ENCODE measurements at regions not wholly inside any gene's neighbourhood (a gene's known extent, or its start where the extent isn't known, plus 50 kb on each side); places are given as distances from the start of the nearest gene placed in this dataset.

DNA sequence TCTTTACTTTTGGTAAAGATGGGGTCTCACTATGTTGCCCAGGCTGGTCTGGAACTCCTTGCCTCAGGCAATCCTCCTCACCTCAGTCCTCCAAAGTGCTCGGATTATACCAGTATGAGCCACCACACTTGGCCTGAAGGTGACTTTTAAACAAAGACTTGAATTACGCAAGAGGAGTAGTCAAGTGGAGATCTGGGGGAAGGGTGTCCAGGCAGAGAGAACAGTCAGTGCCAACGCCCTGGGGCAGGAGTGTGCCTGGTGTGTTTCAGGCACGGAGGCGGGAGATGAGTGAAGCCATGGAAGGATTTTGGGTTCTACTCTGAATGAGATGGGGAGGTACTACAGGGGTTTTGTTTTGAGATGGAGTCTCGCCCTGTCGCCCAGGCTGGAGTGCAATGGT, 82.6 kb upstream of the NPTX2 start:
- Histone ChIP-seq H3K4me3 (ENCODE audit: severe bottlenecking) (no peak overlapping the region), H3K27me3 (ENCODE audit: insufficient read depth, poor library complexity, severe bottlenecking) (peaks cover 3% of the 10 kb centered on the region), H3K9me3 (ENCODE audit: severe bottlenecking) (no peaks in the 10 kb centered on the region), H3K27ac (ENCODE audit: poor library complexity, severe bottlenecking) (no peak overlapping the region), H3K4me1 (ENCODE audit: insufficient read depth, poor library complexity, severe bottlenecking) (no peaks in the 10 kb centered on the region), H3K36me3 (ENCODE audit: low read depth) (no peaks in the 10 kb centered on the region)
- TF ChIP-seq, protein P1, sequence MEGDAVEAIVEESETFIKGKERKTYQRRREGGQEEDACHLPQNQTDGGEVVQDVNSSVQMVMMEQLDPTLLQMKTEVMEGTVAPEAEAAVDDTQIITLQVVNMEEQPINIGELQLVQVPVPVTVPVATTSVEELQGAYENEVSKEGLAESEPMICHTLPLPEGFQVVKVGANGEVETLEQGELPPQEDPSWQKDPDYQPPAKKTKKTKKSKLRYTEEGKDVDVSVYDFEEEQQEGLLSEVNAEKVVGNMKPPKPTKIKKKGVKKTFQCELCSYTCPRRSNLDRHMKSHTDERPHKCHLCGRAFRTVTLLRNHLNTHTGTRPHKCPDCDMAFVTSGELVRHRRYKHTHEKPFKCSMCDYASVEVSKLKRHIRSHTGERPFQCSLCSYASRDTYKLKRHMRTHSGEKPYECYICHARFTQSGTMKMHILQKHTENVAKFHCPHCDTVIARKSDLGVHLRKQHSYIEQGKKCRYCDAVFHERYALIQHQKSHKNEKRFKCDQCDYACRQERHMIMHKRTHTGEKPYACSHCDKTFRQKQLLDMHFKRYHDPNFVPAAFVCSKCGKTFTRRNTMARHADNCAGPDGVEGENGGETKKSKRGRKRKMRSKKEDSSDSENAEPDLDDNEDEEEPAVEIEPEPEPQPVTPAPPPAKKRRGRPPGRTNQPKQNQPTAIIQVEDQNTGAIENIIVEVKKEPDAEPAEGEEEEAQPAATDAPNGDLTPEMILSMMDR (IDR thresholded peaks at IDR 0.05; ENCODE audit: poor library complexity, severe bottlenecking), result no peak
- DNase-seq (ENCODE audit: low spot score) (no peak), ATAC-seq (ENCODE audit: low read depth) (no peak)

DNA sequence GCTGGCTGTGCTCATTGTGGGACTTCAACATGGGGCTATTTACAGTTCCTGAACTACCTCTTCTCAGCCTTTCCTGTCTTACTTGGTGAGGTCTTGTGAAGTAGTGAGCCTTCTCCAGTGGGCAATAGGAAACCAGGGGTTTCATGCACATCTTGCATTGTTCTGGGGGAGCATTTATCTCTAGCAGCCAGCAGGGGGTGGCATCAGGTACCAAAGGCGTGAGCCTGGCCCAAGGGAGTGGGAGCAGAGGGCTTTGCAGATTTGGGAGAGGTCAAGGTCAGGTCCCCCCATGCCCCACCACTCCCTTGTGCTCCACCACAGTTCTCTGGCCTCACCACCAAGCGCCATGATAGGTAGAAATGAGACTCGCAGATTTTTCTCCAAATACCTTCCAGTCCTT, 85.4 kb upstream of the NPTX2 start:
- DNase-seq (ENCODE audit: low spot score) (no peak), ATAC-seq (ENCODE audit: low read depth) (no peak)
- H3K9me3 ChIP-seq (ENCODE audit: severe bottlenecking), result no peaks in the 10 kb centered on the region
- H3K36me3 ChIP-seq (ENCODE audit: low read depth), result no peaks in the 10 kb centered on the region
- H3K27ac ChIP-seq (ENCODE audit: poor library complexity, severe bottlenecking), result no peak overlapping the region
- H3K27me3 ChIP-seq (ENCODE audit: insufficient read depth, poor library complexity, severe bottlenecking), result peaks cover 3% of the 10 kb centered on the region
- TF ChIP-seq, protein P1 (IDR thresholded peaks at IDR 0.05; ENCODE audit: poor library complexity, severe bottlenecking), result no peak
- H3K4me1 ChIP-seq (ENCODE audit: insufficient read depth, poor library complexity, severe bottlenecking), result no peaks in the 10 kb centered on the region
- no peak overlapping the region for H3K4me3 ChIP-seq (ENCODE audit: severe bottlenecking)

DNA sequence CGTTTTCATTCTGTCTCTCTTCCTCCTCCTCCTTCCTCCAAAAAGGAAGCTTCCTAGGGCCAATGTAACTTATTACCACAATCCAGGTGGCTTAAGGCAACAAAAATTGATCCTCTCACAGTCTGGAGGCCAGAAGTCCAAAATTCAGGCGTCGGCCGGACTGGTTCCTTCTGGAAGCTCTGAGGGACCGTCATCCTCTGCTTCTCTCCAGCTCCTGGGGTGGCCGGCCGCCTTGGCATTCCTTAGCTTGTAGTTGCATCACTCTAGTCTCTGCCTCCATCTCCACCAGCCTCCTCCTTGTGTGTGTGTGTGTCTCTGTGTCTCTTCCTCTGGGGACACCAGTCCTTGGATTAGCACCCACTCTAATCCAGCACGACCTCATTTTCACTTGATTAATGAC, 89.0 kb upstream of the NPTX2 start:
- TF ChIP-seq, protein P1 (IDR thresholded peaks at IDR 0.05; ENCODE audit: poor library complexity, severe bottlenecking), result no peak
- ATAC-seq (ENCODE audit: low read depth), result no peak

DNA sequence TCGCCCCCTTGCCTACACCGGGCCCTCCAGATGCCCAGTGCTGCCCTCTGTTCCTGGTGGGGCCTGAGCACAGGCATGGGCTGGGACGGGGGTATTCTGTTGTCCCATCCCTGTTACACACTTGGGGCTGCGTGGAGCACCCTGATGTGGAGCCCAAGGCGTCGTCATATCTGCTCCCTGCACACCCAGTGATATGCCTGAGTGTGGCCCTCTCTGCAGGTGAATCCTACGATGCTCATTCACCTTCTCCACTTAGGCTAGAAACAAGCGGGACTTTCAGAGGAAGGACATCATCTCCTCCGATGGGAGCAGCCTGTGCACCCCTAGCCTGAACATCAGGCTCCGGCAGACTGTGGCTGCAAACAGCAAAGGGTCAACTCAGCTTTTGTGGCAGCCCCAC, 91.0 kb upstream of the NPTX2 start:
- Histone ChIP-seq H3K4me3 (ENCODE audit: severe bottlenecking) (no peak overlapping the region), H3K36me3 (ENCODE audit: low read depth) (no peaks in the 10 kb centered on the region), H3K27me3 (ENCODE audit: insufficient read depth, poor library complexity, severe bottlenecking) (no peaks in the 10 kb centered on the region), H3K9me3 (ENCODE audit: severe bottlenecking) (no peaks in the 10 kb centered on the region), H3K4me1 (ENCODE audit: insufficient read depth, poor library complexity, severe bottlenecking) (no peaks in the 10 kb centered on the region), H3K27ac (ENCODE audit: poor library complexity, severe bottlenecking) (no peak overlapping the region)
- ATAC-seq (ENCODE audit: low read depth), result no peak
- TF ChIP-seq, protein P1 (IDR thresholded peaks at IDR 0.05; ENCODE audit: poor library complexity, severe bottlenecking), result no peak
- no peak for DNase-seq (ENCODE audit: low spot score)

More for the DNA sequence above, 89.0 kb upstream of the NPTX2 start:
- Histone ChIP-seq H3K4me3 (ENCODE audit: severe bottlenecking) (no peak overlapping the region), H3K27ac (ENCODE audit: poor library complexity, severe bottlenecking) (no peak overlapping the region), H3K9me3 (ENCODE audit: severe bottlenecking) (no peaks in the 10 kb centered on the region), H3K4me1 (ENCODE audit: insufficient read depth, poor library complexity, severe bottlenecking) (no peaks in the 10 kb centered on the region), H3K36me3 (ENCODE audit: low read depth) (no peaks in the 10 kb centered on the region), H3K27me3 (ENCODE audit: insufficient read depth, poor library complexity, severe bottlenecking) (no peaks in the 10 kb centered on the region)
- no peak for DNase-seq (ENCODE audit: low spot score)

DNA sequence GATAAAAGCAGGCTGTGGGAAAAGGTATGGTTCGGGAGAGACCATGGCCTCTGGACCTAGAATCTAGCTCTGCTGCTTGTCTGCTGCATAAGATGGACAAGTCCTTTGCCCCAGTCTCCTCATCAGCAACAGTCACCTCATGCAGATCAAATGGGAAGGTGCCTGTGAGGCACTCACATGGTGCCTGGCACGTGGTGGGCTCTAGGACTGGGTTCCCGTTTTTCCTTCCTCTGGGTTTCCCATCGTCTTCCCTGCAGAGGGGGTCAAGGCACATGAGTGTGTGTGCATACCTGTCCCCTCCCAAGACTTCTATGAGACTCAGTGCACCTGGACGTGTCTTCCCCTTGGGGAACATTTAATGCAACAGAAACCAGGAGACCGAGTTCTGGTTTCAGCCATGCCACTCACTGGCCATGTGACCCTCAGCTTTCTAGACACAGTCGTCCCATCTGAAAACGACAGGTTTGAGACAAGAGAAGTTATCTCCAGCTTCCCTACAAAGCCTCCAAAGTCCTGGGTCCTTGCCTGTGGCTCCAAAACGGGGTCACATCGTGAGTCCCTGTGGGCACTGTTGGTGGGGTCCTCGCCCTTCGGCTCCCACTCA, 95.9 kb upstream of the NPTX2 start:
- ATAC-seq (ENCODE audit: low read depth), result no peak
- H3K9me3 ChIP-seq (ENCODE audit: severe bottlenecking), result no peaks in the 10 kb centered on the region
- TF ChIP-seq, protein P1 (IDR thresholded peaks at IDR 0.05; ENCODE audit: poor library complexity, severe bottlenecking), result no peak

More for the DNA sequence above, 95.9 kb upstream of the NPTX2 start:
- Histone ChIP-seq H3K27me3 (ENCODE audit: insufficient read depth, poor library complexity, severe bottlenecking) (no peaks in the 10 kb centered on the region), H3K4me1 (ENCODE audit: insufficient read depth, poor library complexity, severe bottlenecking) (no peaks in the 10 kb centered on the region), H3K27ac (ENCODE audit: poor library complexity, severe bottlenecking) (no peak overlapping the region), H3K36me3 (ENCODE audit: low read depth) (no peaks in the 10 kb centered on the region), H3K4me3 (ENCODE audit: severe bottlenecking) (no peak overlapping the region)
- no peak for DNase-seq (ENCODE audit: low spot score)

Data from RWPE2 (cell line).